PFSK-1 (cell line): ENCODE measurements at regions not wholly inside any gene's neighbourhood (a gene's known extent, or its start where the extent isn't known, plus 50 kb on each side); places are given as distances from the start of the nearest gene placed in this dataset.

Source experiments
- FOXP2 ChIP-seq: optimal IDR thresholded peaks from 2 replicates; pipeline ENCODE3; 2011; ENCODE audit warnings: borderline replicate concordance, control low read depth, inconsistent platforms; ENCODE audit not compliant: insufficient read depth; ENCODE audit errors: extremely low read length, extremely low read depth
- POLR2AphosphoS5 ChIP-seq: IDR thresholded peaks from 2 replicates; pipeline ENCODE4 v1.6.1; 2012; ENCODE audit warnings: low read depth, mild to moderate bottlenecking, control low read depth, low read length, moderate library complexity
- SIN3A ChIP-seq: IDR thresholded peaks from 2 replicates; pipeline ENCODE4 v1.6.1; 2012; ENCODE audit warnings: mild to moderate bottlenecking, low read length, moderate library complexity, borderline replicate concordance; ENCODE audit not compliant: insufficient read depth
- TAF1 ChIP-seq: IDR thresholded peaks from 2 replicates; pipeline ENCODE4 v1.6.1; 2012; ENCODE audit warnings: low read length, control low read depth, borderline replicate concordance; ENCODE audit not compliant: insufficient read depth
- TF ChIP-seq, protein P1 (sequence below), 2 experiments: IDR thresholded peaks; 2 replicates each; pipeline versions ENCODE4 v1.6.1 to v1.8.0; 2011 to 2012; ENCODE audit warnings: low read depth in 2 of 2, low read length in 2 of 2, control low read depth in 1 of 2, inconsistent platforms in 1 of 2, mild to moderate bottlenecking in 1 of 2, moderate library complexity in 1 of 2; ENCODE audit not compliant: insufficient read depth in 1 of 2

DNA sequence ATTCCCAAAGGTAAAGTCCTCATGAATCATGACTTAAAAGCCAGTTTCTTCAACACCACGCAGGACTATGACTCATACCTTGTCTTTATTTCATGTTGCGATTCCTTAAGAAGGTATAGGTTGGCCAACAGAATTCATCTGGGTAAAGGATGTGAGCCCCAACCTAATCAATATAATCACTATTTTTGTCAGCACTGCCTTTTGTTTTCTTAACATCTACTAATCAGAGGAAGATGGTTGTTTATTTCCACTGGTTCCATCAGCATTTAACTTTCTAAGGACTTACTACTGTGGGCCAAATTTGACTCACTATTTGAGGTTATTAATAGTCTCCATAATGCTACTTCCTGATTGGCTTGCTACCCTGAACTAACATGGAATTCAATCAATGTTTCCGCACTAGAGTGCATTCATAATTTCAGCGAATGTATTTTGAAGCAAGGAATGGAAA, 78.6 kb downstream of the SCG2 start:
- TF ChIP-seq FOXP2 = no peak
- TF ChIP-seq SIN3A = no peak
- no peak for TF ChIP-seq TAF1
- TF ChIP-seq POLR2AphosphoS5 = no peak
- TF ChIP-seq, protein P1, sequence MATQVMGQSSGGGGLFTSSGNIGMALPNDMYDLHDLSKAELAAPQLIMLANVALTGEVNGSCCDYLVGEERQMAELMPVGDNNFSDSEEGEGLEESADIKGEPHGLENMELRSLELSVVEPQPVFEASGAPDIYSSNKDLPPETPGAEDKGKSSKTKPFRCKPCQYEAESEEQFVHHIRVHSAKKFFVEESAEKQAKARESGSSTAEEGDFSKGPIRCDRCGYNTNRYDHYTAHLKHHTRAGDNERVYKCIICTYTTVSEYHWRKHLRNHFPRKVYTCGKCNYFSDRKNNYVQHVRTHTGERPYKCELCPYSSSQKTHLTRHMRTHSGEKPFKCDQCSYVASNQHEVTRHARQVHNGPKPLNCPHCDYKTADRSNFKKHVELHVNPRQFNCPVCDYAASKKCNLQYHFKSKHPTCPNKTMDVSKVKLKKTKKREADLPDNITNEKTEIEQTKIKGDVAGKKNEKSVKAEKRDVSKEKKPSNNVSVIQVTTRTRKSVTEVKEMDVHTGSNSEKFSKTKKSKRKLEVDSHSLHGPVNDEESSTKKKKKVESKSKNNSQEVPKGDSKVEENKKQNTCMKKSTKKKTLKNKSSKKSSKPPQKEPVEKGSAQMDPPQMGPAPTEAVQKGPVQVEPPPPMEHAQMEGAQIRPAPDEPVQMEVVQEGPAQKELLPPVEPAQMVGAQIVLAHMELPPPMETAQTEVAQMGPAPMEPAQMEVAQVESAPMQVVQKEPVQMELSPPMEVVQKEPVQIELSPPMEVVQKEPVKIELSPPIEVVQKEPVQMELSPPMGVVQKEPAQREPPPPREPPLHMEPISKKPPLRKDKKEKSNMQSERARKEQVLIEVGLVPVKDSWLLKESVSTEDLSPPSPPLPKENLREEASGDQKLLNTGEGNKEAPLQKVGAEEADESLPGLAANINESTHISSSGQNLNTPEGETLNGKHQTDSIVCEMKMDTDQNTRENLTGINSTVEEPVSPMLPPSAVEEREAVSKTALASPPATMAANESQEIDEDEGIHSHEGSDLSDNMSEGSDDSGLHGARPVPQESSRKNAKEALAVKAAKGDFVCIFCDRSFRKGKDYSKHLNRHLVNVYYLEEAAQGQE (IDR thresholded peaks at IDR 0.05; ENCODE audit: insufficient read depth in 1 of 2, low read depth in 2 of 2, low read length in 2 of 2) = no peak

DNA sequence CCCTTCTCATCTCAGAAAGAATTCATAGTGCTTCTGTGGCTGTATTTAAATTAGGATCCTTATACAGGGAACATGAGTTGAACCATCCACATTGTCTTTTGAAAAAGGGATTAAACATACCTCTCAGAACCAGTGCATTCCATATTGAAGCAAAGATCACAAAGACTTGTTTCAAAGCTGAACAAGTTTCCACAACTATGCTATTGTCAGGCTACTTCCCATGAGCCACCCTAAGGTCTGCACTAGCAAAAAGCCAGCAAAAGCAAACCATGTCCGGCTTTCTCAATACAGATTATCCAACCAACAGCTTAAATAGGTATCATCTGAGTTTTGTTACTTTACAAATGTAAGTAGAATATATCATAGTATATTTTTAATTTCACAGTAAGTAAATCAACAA, 78.1 kb downstream of the SCG2 start:
- TF ChIP-seq TAF1 (no peak), POLR2AphosphoS5 (no peak), FOXP2 (no peak), SIN3A (no peak)
- TF ChIP-seq, protein P1 (IDR thresholded peaks at IDR 0.05; ENCODE audit: insufficient read depth in 1 of 2, low read depth in 2 of 2, low read length in 2 of 2) = no peak

GRCh38 chr2:223526106-223526505, 76.1 kb downstream of the SCG2 start:
- TF ChIP-seq SIN3A = no peak
- TF ChIP-seq, protein P1 (IDR thresholded peaks at IDR 0.05; ENCODE audit: insufficient read depth in 1 of 2, low read depth in 2 of 2, low read length in 2 of 2) = no peak
- TF ChIP-seq POLR2AphosphoS5 = no peak
- no peak for TF ChIP-seq FOXP2
- no peak for TF ChIP-seq TAF1

GRCh38 chr2:223528036-223528435, 74.1 kb downstream of the SCG2 start:
- TF ChIP-seq SIN3A = no peak
- TF ChIP-seq FOXP2 = no peak
- no peak for TF ChIP-seq TAF1
- no peak for TF ChIP-seq POLR2AphosphoS5
- TF ChIP-seq, protein P1 (IDR thresholded peaks at IDR 0.05; ENCODE audit: insufficient read depth in 1 of 2, low read depth in 2 of 2, low read length in 2 of 2) = no peak

GRCh38 chr2:223529696-223530095, 72.5 kb downstream of the SCG2 start:
- no peak for TF ChIP-seq FOXP2
- TF ChIP-seq, protein P1 (IDR thresholded peaks at IDR 0.05; ENCODE audit: insufficient read depth in 1 of 2, low read depth in 2 of 2, low read length in 2 of 2) = no peak
- no peak for TF ChIP-seq POLR2AphosphoS5
- no peak for TF ChIP-seq TAF1
- no peak for TF ChIP-seq SIN3A
